ENCODE measurements at regions not wholly inside any gene's neighbourhood (a gene's known extent, or its start where the extent isn't known, plus 50 kb on each side); places are given as distances from the start of the nearest gene placed in this dataset.

DNA sequence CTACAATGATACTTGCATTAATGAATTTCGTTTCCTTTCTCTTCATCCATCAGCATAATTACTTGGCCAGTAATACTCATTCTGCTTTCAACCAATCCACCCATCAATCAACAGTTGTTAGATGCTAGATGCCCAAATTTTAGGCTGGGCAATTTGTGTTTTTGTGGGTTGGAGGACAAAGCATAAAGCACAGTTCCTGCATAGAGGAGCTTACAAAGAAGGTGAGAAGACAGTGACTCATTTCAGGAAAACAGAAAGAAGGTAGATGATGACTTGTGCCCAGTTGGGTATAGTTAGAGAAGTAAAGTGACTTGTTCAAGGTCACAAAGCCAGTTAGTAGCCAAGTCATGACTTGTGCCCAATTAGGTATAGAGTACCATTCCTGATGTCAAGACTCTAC, 1186.8 kb upstream of the CELF4 start:
- WGBS, 4 donors: 43 to 54% (median 49%) methylated on average over 1 of the region's 1 CpG
- Histone ChIP-seq H3K9me3 (no peaks in the 10 kb centered on the region), H3K27me3 (no peaks in the 10 kb centered on the region), H3K4me1 (no peaks in the 10 kb centered on the region), H3K36me3 (no peaks in the 10 kb centered on the region), H3K27ac (no peak overlapping the region), H3K4me3 (no peak overlapping the region)
- DNase-seq (no peak), ATAC-seq (no peak)
- intact Hi-C loops (cut with DNase I): loop anchor here in 1 of 10 donors (10.0 kb wide), 1 partner anchor 58 kb away; no protein-coding TSS in a partner anchor
- no peak for TF ChIP-seq CTCF (IDR thresholded peaks at IDR 0.05)
- TF ChIP-seq POLR2A (IDR thresholded peaks at IDR 0.05): no peak

- ATAC-seq (no peak), DNase-seq (peak in 1 of 5 donors; percentile 16)
- no peak overlapping the region for H3K4me3 ChIP-seq
- H3K36me3 ChIP-seq: no peaks in the 10 kb centered on the region
- TF ChIP-seq POLR2A (IDR thresholded peaks at IDR 0.05) (no peak), CTCF (IDR thresholded peaks at IDR 0.05) (no peak)
- H3K27me3 ChIP-seq: no peaks in the 10 kb centered on the region
- no peaks in the 10 kb centered on the region for H3K9me3 ChIP-seq
- no peak overlapping the region for H3K27ac ChIP-seq
- H3K4me1 ChIP-seq: no peaks in the 10 kb centered on the region
- intact Hi-C loops (cut with DNase I): loop anchor here in 1 of 10 donors (10.0 kb wide), 1 partner anchor 57 kb away; no protein-coding TSS in a partner anchor
- 33 to 42% (median 36%) methylated on average over 8 of the region's 8 CpGs for WGBS, 4 donors
Measured at GRCh38 chr18:38751898-38752297, 1186.3 kb upstream of the CELF4 start.

- H3K27ac ChIP-seq: no peak overlapping the region
- no peaks in the 10 kb centered on the region for H3K27me3 ChIP-seq
- H3K4me3 ChIP-seq: no peak overlapping the region
- 80 to 89% (median 84%) methylated on average over 2 of the region's 2 CpGs for WGBS, 4 donors
- H3K36me3 ChIP-seq: no peaks in the 10 kb centered on the region
- DNase-seq: no peak
- ATAC-seq: no peak
- no peaks in the 10 kb centered on the region for H3K9me3 ChIP-seq
- H3K4me1 ChIP-seq: no peaks in the 10 kb centered on the region
- intact Hi-C loops (cut with DNase I): loop anchor here in 1 of 10 donors (10.0 kb wide), 1 partner anchor 56 kb away; no protein-coding TSS in a partner anchor
- TF ChIP-seq POLR2A (IDR thresholded peaks at IDR 0.05): no peak
- TF ChIP-seq CTCF (IDR thresholded peaks at IDR 0.05): no peak
Measured at GRCh38 chr18:38751211-38751610, 1185.6 kb upstream of the CELF4 start.

GRCh38 chr18:38750751-38751150, 1185.2 kb upstream of the CELF4 start:
- 89 to 93% (median 90%) methylated on average over 3 of the region's 3 CpGs for WGBS, 4 donors
- ATAC-seq: no peak
- no peaks in the 10 kb centered on the region for H3K9me3 ChIP-seq
- no peaks in the 10 kb centered on the region for H3K36me3 ChIP-seq
- TF ChIP-seq POLR2A (IDR thresholded peaks at IDR 0.05) (no peak), CTCF (IDR thresholded peaks at IDR 0.05) (no peak)
- intact Hi-C loops (cut with DNase I): loop anchor here in 1 of 10 donors (10.0 kb wide), 1 partner anchor 56 kb away; no protein-coding TSS in a partner anchor
- no peak overlapping the region for H3K27ac ChIP-seq
- H3K4me3 ChIP-seq: no peak overlapping the region
- H3K27me3 ChIP-seq: no peaks in the 10 kb centered on the region
- no peaks in the 10 kb centered on the region for H3K4me1 ChIP-seq
- DNase-seq: no peak
